RCC 7860 (cell line): ENCODE measurements at regions not wholly inside any gene's neighbourhood (a gene's known extent, or its start where the extent isn't known, plus 50 kb on each side); places are given as distances from the start of the nearest gene placed in this dataset.

ENCODE experiments used
- DNase-seq: peaks from one replicate; pipeline ENCODE4 v3.0.0-alpha.2; 2015; ENCODE audit warnings: low spot score
- FAIRE-seq: peaks from 2 replicates; lab custom pipeline; 2012; peaks lifted over from hg19 to GRCh38; lab: Jason Lieb, UNC

DNA sequence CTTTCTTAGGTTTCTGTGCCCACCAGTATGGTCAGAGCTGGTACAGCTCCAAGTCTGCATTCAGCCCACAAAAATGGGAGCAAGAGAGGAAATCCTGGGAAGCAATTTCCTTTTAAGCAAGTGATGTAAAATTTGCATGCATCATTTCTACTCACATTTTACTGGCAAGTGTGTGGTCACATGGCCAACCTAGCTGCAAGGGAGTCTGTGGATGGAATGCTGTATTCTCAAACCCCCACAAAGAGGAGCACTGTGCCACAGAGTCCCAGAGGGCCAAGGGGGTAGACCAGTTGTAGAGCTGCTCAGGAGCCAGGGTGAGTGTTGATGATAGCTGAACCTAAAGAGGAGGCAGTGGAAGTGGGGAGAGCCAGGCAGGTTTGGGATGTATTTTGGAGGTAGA lies 154.3 kb upstream of the SPRY4 start:
- no peak for DNase-seq

DNA sequence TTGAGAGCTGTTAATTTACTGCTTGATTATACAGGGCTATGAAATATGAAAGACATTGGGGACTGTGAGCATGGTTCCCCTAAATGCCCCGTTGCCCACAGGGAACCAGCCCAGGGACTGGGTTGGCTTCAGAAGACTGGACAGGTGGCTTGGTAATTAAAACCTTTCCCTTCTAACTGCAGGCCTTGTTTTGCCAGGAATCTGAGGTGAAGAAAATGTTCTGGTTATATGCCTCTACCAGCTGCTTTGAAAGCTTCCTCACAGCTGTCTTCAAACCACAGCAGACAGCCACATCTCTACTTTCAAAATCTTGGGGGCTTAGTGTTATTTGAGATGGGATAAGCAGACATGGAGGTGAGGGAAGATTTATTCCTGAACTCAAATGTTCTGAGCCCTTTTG lies 153.3 kb upstream of the SPRY4 start:
- FAIRE-seq (no peak), DNase-seq (no peak)

More for the DNA sequence above, 154.3 kb upstream of the SPRY4 start:
- no peak for FAIRE-seq

DNA sequence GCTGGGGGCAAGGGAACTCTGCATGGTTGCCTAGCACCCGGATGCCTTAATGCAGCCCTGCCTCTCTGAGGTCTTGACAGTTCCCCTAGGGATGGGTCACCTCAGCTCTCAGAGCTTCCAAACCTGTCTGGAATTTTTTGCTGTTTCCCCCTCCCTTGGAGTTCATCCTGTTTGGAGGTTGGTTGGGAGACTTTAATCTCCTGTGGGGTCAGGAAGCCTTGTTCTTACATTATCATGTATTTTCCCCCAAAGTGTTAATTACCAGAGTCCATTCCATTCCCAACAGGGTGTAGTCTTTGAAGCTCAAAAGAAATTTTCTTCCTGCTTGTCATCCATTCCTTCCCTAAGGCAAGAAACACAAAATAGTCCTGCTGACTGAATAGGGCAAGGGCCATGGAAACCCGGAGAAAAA lies 150.3 kb upstream of the SPRY4 start:
- no peak for DNase-seq
- no peak for FAIRE-seq

DNA sequence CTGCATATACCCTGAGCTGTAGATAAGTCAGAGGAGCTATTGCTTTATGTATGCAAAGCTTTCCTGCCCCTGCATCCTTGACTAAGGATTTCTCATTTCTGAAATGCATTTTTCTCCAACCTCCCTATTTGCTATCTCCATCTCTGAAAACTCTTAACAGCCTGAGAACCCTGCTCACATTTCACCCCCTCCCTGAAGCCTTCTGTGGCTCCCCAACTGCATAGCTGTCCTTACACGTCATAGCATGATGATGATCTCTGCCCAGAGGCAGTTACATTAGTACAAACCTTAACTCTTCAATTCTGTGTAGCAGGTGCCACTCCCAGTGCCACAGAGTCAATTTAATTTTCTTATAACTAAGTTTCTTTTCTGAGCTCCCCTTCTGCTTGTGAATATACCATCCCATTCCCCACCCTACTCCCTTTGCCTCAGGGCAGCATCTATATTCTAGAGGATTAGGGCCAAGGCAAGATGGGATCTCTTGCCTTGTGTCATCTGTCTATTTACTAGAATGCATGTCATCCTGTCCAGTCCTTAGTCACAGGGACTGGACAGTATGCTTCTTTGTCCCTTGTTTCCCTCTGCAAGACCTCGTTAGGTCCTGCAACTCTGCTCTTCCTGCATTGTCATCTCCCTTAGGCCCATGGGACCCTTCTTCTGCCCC lies 149.7 kb upstream of the SPRY4 start:
- DNase-seq (no peak), FAIRE-seq (no peak)

DNA sequence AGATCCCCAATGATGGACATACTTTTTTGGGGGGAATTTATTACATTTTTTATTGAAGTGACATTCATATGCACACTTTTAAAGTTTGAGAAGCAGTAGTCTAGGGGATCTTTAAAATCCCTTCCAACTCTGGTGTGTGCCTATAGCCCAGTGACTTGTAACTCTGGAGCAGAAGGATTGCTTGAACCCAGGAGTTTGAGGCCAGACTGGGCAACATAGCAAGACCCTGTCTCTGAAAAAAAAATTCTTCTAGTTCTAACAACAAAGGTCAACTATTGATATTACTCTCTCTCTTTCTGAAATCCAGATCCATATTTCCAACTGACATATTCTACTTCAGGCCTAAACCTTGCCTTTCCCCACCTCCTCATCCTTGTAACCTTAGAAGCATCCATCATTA lies 148.2 kb upstream of the SPRY4 start:
- no peak for DNase-seq
- no peak for FAIRE-seq

DNA sequence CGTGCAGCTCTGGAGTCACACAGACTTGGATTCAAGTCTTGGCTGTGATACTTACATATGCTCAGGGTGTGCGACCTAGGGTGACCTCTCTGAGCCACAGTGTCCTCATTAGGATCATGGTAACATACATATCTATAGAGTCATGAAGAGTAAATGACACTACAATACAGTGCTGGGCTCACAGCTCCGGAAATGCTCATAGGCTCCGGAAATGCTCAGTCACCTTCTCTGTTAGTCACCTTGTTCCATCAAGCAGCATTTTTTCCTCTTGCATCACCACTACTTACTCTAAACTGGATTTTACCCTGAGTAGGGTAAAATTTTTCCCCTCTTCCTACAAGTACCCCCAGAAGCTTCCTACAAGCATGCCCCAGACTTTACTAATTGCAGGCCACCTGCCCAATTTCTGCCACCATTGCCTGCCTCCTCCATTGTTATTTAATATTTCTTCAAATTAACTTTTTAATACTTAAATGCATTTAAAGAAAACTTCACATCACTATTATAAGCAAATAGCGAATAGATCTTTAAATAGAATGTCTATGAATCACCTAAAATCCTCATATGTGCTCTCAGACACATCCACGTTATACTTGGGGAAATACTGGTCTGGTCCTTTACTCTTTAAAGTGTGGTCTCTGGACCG lies 147.6 kb upstream of the SPRY4 start:
- FAIRE-seq (no peak), DNase-seq (peak; percentile 77)

DNA sequence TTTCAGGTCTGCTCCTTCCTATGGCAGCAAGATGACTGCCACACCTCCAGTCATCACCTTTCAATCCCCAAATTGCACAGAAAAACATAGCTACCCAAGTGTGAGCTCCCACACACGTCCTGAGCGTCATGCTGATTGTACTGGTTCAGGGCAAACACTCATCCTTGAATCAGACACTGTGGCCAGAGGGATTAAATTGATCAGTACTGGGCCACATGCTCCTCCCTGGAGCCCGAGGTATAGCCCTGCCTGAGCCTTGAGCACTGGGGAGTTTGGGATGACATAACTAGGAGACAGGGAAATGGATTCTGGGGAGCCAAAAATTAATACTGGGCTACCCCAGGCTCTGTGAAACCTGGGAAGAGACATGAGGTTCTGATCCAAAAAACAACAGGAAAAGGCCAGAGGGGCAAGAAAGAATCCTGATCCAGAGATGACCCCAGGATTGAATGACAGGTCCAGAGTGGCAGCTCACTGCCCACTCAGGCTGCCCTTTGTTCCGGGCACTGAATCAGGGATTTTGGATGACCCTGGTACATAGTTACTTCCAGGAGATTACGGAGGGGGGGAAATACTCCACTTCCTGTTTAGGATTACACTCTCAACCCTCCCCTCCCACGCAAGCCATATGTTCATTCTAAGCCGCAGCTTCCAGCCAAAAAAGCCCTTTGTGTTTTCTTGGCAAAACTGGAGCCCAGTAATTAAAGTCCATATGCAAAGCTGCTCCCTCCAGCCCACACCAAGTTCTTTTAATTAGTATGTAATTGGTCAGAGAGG lies 141.6 kb upstream of the SPRY4 start:
- DNase-seq (no peak), FAIRE-seq (no peak)

DNA sequence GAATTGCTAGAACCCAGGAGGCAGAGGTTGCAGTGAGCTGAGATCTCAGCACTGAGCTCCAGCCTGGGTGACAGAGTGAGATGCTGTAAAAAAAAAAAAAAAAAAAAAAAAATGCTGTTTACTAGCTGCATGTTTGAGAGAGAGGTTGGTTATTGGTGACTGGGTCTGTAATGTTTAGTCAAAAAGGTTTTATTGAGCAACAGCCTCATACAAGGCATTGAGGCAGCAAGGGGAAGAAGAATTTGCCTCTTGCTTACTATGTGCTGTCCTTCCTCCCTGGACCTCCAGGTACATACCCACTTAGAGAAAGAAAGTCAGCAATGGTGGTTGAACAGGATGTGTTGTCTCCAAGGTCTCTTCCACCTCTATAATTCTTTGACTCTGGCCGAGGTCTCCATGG lies 140.7 kb upstream of the SPRY4 start:
- FAIRE-seq (no peak), DNase-seq (no peak)

DNA sequence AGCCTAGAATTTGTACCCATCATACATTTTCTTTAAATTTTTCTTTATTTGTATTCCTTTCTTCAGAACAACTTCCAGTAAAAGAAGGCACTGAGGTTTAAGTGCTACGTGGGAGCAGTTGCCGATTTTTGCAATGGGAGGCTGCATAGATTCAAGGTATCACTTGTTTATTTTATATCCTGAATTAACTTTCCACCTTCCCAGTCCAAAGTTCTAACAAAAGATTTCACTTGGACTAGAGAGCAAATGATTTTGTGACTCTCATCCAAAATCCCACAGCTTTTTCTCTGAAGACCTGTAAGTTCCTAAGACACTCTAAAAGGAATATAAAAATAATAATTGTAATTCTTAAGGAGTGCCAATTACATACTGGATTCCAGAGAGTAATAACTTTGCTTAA lies 139.1 kb upstream of the SPRY4 start:
- FAIRE-seq: no peak
- no peak for DNase-seq

DNA sequence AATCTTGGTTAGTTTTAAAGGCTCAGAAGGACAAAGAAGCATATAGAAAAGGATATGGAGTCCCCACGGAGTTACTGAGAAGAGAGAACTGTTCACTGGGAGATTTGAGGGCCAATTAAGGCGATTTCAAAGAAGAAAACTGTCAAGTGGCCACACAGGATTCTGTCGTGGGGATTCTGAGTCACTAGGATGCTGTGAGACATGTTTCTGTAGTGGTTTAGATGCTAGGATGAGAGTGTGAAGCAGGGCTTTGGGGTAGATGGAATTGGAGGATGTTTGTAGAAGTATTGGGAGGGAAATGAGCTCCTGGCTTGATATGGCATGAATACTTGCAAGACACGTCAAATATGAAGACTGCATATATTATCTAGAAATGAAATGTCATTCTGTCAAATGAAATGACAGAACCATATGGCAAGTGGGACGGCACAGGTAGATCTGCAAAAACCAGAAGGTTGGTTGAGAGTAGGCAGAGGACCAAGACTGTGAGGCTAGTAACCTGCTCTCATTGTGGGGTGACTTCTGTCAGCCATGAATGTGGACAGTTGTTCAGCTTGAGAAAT lies 136.3 kb upstream of the SPRY4 start:
- no peak for FAIRE-seq
- no peak for DNase-seq

DNA sequence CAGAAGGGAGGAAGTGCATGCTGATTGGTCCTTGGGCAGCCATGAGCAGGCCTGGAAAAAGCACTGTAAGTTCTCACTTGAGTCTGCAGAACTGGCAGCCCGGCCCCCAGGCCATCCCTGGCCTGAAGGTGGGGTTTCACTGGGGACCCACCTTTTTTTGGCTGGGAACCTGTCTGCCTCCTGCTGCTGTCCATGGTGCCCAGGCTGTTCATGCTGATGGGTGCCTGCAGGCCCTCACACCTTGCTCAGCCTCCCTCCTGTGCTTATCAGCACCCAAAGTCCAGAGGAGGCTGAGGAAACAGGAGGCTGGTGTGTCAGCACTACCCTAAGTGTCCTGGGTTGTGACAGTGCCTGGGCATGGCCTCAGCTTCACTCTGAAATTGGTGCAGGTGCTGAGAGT lies 134.4 kb upstream of the SPRY4 start:
- DNase-seq: no peak
- FAIRE-seq: no peak

DNA sequence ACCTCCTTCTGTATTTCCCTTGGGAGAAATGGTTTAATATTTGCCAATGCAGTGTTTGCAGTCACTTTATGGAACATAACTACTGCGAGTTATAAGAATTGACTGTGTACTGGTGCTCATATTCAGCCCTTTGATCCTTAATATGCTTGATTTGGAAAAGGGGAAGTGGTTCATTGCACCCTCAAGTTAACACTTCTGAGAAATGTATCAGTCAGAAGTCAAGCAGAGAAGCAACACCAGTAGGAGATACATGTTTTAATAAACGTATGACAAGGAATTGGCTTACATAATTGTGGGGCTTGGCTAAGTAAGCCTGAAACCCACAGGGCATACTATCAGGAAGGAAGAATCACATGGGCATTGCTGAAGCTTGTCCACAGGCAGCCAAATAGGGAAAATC lies 131.0 kb upstream of the SPRY4 start:
- DNase-seq: no peak
- no peak for FAIRE-seq

DNA sequence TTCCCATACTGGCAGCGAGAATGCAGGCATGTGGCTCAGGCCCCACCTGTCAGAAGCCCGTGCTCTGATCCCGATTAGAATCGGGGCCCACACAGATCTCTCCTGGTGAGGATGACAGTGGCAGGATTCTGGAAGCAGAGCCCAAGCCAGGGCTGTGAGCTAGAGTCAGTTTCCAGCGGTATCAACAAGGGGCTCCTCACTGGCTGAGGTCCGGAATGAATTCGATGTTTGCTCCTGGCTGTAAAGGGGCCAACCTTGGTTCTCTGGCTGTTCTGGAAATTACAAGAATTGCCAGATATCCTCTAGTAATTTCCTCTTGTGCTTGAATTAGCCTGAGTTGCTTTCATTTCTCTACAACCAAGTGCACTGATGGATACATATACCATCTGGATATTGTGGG lies 129.1 kb upstream of the SPRY4 start:
- FAIRE-seq: no peak
- DNase-seq: no peak

DNA sequence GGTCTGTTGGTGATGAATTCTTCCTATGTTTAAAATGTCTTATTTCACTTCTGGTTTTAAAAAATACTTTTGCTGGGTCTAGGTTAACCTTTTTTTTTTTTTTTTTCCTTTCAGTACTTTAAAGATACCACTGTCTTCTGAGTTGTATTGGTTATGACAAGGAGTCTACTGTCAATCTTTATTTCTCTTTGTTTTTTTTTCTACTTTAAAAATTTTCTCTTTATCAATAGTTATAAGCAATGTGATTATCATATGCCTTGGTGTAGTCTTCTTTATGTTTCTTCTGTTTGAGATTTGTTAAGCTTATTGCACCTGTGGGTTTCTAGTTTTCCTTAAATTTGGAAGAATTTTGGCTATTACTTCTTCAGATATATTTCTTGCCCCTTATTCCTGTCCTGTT lies 125.6 kb upstream of the SPRY4 start:
- DNase-seq (no peak), FAIRE-seq (no peak)

DNA sequence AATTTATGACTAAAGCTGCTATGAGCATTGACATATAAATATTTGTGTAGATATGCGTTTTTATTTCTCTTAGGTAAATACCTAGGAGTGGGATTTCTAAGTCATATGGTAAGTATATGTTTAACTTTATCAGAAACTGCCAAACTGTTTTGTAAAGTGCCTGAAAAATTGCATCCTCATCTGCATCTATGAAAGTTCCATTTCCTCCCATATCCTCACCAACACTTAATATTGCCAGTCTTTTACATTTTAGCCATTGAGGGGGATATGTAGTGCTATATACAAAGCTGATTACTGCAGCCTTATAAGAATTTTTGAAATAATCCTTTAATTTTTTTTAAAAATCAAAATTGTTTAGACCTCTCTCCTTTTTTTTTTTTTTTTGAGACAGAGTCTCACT lies 123.1 kb upstream of the SPRY4 start:
- FAIRE-seq: no peak
- DNase-seq: no peak

DNA sequence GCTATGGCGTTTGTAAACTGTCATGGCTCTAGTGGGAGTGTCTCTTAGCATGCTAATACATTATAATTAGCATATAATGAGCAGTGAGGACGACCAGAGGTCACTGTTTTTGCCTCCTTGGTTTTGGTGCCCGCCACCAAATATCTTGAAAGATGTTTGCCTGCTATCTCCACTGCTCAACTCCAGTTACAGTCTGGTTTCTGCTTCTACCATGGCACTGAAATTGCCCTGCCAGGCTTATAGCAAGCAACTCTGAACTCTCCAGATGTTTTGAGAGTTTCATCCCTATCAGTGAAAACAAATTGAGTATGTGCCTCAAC lies 122.1 kb upstream of the SPRY4 start:
- FAIRE-seq (no peak), DNase-seq (no peak)

DNA sequence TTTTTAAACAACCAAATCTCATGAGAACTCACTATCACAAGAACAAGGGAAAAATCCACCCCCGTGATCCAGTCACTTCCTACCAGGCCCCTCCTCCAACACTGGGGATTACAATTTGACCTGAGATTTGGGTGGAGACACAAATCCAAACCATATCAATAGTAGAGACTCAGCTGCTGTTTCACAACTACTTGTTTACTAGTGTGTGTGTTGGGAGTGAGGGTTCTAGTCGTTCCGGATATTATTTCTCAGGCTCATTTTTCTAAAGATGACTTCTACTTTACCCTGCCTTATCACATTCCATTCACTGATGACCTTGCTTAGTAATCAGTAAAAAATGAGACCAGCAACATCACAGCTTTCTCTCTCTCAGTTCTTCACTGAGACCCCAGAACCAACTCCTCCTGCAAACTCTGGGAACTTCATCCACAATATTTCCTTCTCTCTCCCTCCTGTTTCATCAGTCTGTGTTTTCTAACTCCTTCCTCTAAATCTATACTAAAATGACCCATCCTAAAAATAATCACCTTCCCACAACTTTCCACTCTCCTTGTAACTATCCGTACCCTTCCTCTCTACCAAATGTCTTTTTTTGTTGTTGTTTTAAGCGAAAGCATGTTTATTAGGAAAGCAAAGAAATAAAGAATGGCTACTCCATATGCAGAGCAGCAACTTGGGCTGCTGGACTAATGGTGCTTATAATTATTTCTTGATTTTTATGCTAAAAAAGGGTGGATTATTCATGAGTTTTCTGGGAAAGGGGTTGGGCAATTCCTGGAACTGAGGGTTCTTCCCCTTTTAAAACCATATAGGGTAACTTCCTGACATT lies 121.5 kb upstream of the SPRY4 start:
- peak; percentile 6 for DNase-seq
- FAIRE-seq: no peak

DNA sequence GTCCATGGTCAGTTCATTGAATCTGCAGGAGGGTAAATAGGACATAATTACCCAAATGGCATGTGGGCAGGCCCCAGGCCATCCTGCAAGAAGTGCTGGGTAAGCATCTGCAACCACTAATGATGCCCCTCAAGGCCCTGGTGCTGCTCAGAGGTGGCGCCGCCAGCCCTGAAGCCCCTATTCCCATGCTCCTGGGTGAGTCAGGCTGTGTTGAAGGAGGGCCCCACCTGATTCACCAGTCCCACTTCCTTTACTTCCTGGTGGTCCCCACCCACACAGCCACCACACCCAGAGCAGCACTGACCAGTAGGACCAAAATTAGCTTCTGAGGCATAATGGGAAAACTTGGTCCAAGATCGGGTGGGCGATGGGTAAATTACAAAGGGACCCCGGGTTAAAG lies 120.4 kb upstream of the SPRY4 start:
- FAIRE-seq: no peak
- DNase-seq: no peak

DNA sequence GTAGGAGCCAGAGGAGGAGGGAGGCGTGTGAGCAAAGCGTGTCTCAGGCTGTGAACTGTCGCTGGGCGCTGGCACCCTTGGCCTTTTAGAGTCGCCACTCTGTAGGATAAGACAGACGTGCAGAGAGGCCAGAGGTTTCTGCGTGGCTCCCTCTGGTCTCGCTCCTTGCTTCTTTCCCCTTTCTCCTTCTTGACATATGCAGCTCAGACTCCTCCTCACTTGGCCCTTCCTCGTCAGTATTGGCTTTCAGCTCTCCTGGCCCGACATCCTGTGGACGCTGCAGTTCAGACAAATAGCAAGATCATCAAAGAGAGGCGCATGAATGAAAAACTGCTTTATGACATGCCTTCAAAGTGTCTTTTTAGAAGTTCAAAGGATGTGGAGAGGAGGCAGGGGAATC lies 116.8 kb upstream of the SPRY4 start:
- FAIRE-seq: no peak
- DNase-seq: no peak

DNA sequence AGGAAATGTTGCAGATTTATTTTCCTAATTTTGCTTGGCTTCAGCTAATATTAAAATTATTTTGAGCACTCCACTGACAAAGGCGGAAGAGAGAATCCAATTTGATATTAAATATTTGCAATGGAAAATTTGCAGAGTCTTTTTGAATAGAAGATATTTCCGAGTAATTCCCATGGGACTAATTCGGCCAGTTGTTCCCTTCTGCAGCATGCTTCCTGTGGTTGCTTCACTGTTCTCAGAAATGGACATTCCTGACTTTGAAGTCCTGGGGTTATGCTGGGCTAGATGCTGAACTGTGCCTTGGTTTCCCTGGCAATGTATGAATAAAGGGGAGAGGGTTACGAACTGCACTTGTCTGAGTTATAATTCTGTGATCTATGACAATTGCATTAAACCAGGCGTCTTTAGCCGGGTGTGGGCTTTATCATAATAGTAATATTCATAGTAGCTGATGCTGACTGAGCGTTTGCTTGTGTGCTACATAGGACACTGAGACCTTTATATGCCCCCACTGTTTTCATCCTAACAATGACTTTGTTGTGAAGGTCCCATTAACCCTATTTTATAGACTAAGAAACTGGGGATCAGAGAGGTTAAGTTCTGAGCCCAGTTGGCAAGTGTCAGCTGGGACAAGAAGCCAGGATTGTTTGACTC lies 114.5 kb upstream of the SPRY4 start:
- FAIRE-seq: no peak
- DNase-seq: no peak

DNA sequence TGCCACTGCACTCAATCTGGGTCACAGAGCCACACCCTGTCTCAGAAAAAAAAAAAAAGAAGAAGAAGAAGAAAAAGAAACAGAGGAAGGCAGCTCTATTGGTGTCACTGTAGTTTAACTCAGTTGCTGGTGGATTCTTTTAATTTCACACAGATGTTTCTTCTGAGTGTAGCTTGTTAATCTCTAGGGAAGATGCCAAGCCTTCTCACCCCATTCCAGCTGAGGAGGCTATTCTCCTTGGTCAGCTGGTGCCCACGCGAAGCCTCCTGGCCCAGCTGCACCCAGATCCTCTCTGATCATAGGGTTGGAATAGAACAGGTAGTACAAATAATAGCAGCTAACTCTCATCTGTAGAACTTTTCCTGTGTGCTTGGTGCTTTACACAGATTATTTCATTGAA lies 113.8 kb upstream of the SPRY4 start:
- no peak for FAIRE-seq
- no peak for DNase-seq
